MCF 10A (cell line): ENCODE measurements at regions not wholly inside any gene's neighbourhood (a gene's known extent, or its start where the extent isn't known, plus 50 kb on each side); places are given as distances from the start of the nearest gene placed in this dataset.

Experiments used
- BruUV-seq: library from RNA; stranded (reverse); fragments of 400-500 nt; replicated peaks from 2 replicates; lab custom pipeline; 2021; lab: Mats Ljungman, UMichigan
- CTCF ChIA-PET: fragments of 300-600 bp; sonication (Branson Sonifier 250); formaldehyde crosslinking; extraction: SDS; loops from one replicate; lab custom pipeline; 2021; ENCODE audit warnings: antibody characterized with exemption, inconsistent platforms; lab: Yijun Ruan, JAX
- POLR2A ChIA-PET: fragments of 300-600, 350-650 bp; sonication (Branson Sonifier 250); formaldehyde crosslinking; extraction: SDS; loops from one replicate; lab custom pipeline; 2020; ENCODE audit warnings: antibody characterized with exemption, inconsistent platforms; lab: Yijun Ruan, JAX
- DNase-seq: peaks from one replicate; pipeline ENCODE4 v3.0.0-alpha.2; 2018; ENCODE audit not compliant: unreplicated experiment
- H3K27ac Mint-ChIP-seq: one replicate; pipeline ENCODE4 v1.8.0; 2022; ENCODE audit warnings: mild to moderate bottlenecking, low read depth, mixed read lengths; ENCODE audit not compliant: unreplicated experiment
- H3K27me3 Mint-ChIP-seq: one replicate; pipeline ENCODE4 v1.8.0; 2022; ENCODE audit warnings: mixed read lengths; ENCODE audit not compliant: insufficient read depth, unreplicated experiment
- H3K36me3 Mint-ChIP-seq: one replicate; pipeline ENCODE4 v1.8.0; 2022; ENCODE audit warnings: mild to moderate bottlenecking, moderate library complexity, mixed read lengths; ENCODE audit not compliant: insufficient read depth, unreplicated experiment
- H3K4me1 Mint-ChIP-seq: one replicate; pipeline ENCODE4 v1.8.0; 2022; ENCODE audit warnings: mixed read lengths; ENCODE audit not compliant: insufficient read depth, unreplicated experiment
- H3K4me3 Mint-ChIP-seq: one replicate; pipeline ENCODE4 v1.8.0; 2022; ENCODE audit warnings: mild to moderate bottlenecking, moderate library complexity, mixed read lengths; ENCODE audit not compliant: unreplicated experiment
- H3K9me3 Mint-ChIP-seq: one replicate; pipeline ENCODE4 v1.8.0; 2022; ENCODE audit warnings: mixed read lengths; ENCODE audit not compliant: unreplicated experiment
- intact Hi-C: fragments of 100-400 bp; cut with micrococcal nuclease; formaldehyde crosslinking; loops from 2 replicates; pipeline ENCODE4 v1.14.1; 2022
- TF ChIP-seq, protein P1 (sequence below): fragments of 200-600 bp; IDR thresholded peaks from one replicate; pipeline ENCODE4 v1.8.0; 2022; ENCODE audit warnings: antibody characterized with exemption, mild to moderate bottlenecking; ENCODE audit not compliant: unreplicated experiment

DNA sequence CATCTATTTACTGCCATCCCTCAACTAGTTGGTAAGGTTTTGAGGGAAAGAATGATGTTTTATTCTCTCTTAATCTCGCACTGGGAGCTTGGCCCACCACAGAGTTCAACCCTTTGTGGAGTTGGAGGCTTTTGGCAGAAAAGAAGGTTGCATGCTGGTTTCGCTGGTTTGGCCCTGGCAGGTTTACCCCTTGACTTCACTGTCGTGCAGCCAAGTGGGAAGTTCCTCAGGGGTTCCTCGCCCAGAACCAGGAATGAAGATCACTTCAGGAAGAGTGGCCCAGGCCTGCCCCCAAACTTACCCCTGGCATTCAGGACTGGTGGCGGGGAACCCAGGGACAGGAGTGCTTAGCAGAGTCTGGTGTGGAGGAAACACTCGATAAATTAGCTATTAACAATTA is 103.1 kb upstream of the LYZL2 start:
- TF ChIP-seq, protein P1, sequence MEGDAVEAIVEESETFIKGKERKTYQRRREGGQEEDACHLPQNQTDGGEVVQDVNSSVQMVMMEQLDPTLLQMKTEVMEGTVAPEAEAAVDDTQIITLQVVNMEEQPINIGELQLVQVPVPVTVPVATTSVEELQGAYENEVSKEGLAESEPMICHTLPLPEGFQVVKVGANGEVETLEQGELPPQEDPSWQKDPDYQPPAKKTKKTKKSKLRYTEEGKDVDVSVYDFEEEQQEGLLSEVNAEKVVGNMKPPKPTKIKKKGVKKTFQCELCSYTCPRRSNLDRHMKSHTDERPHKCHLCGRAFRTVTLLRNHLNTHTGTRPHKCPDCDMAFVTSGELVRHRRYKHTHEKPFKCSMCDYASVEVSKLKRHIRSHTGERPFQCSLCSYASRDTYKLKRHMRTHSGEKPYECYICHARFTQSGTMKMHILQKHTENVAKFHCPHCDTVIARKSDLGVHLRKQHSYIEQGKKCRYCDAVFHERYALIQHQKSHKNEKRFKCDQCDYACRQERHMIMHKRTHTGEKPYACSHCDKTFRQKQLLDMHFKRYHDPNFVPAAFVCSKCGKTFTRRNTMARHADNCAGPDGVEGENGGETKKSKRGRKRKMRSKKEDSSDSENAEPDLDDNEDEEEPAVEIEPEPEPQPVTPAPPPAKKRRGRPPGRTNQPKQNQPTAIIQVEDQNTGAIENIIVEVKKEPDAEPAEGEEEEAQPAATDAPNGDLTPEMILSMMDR, result no peak
- no peak for DNase-seq
- peaks cover 4% of the 10 kb centered on the region for H3K4me1 Mint-ChIP-seq
- BruUV-seq, result no TSS peak
- ChIA-PET POLR2A (no interaction called here), CTCF (no interaction called here)
- no peak overlapping the region for H3K4me3 Mint-ChIP-seq
- intact Hi-C loops, result no loop called here
- H3K27me3 Mint-ChIP-seq, result no peaks in the 10 kb centered on the region
- peaks cover 7% of the 10 kb centered on the region for H3K9me3 Mint-ChIP-seq
- no peak overlapping the region for H3K27ac Mint-ChIP-seq
- no peaks in the 10 kb centered on the region for H3K36me3 Mint-ChIP-seq

DNA sequence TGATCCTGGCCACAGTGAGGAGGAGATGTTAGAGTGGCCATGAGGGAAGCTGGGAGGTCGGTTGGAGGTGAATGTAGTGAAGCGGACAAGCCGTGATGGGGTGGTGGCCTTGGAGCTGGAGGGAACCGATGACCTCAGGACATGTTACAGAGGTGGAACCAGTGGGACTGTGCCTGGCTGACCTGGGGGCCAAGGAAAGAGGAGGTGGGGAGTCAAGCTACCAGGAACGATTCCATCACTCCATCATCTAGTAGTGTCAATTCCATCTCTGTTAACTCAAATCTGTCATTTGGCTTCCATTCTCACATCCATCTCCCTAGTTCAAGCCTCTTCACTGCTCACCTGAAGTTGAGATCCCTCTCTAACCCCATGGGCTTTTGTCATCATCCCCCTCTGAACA is 102.4 kb upstream of the LYZL2 start:
- ChIA-PET POLR2A (interaction anchor here (0.6 kb wide), 1 partner anchor 1076 kb away, joined by 3 read pairs; no protein-coding TSS in a partner anchor), CTCF (no interaction called here)
- Mint-ChIP-seq H3K27me3 (no peaks in the 10 kb centered on the region), H3K36me3 (no peaks in the 10 kb centered on the region), H3K4me1 (peaks cover 2% of the 10 kb centered on the region), H3K27ac (no peak overlapping the region), H3K9me3 (peaks cover 7% of the 10 kb centered on the region), H3K4me3 (no peak overlapping the region)
- intact Hi-C loops, result no loop called here
- no TSS peak for BruUV-seq
- TF ChIP-seq, protein P1, result no peak
- DNase-seq, result no peak

DNA sequence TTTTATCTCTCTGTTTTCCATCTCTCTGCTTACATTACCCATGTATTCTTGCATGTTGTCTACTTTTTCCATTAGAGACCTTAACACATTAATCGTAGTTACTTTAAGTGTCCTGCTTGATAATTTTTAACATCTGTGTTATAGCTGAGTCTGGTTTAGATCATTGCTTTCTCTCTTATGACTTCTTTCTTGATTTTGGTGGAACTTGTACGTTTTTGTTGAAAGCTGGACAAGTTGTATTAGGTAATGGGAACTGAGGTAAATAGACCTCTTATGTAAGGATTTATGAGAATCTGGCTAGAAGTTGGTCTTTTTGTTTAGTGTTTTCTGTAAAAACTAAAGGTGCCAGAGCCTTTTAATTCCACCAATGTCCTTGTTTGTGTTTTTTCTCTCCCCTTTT is 100.8 kb upstream of the LYZL2 start:
- CTCF ChIA-PET, result interaction anchor here (0.6 to 1.0 kb wide), 3 partner anchors 43 to 1011 kb away, joined by 3 read pairs; no protein-coding TSS in a partner anchor

DNA sequence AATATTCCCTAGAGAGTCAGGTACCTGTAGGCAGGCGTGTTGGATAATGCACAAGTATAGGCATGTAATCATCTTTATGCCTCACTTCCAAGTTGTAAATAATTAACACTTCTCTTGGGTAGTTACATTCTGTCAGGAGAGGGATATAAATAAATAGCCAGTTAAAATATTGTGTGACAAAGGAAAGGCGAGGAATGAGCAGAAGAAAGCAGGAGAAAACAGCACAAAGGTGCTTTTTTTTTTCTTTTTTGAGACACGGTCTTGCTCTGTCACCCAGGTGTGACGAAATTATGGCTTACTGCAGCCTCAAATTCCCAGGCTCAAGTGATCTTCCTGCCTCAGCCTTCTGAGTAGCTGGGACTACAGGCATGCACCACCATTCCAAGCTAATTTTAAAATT is 99.2 kb upstream of the LYZL2 start:
- POLR2A ChIA-PET, result no interaction called here
- no peak for DNase-seq
- BruUV-seq, result no TSS peak
- Mint-ChIP-seq H3K27ac (no peak overlapping the region), H3K27me3 (no peaks in the 10 kb centered on the region), H3K4me1 (no peaks in the 10 kb centered on the region), H3K9me3 (peaks cover 7% of the 10 kb centered on the region), H3K36me3 (no peaks in the 10 kb centered on the region), H3K4me3 (no peak overlapping the region)
- intact Hi-C loops, result loop anchor here (5.0 kb wide), 1 partner anchor 1219 kb away; no protein-coding TSS in a partner anchor
- CTCF ChIA-PET, result interaction anchor here (0.6 to 1.2 kb wide), 2 partner anchors 323 to 1082 kb away, joined by 3 read pairs; no protein-coding TSS in a partner anchor
- TF ChIP-seq, protein P1, result no peak

More for the DNA sequence above, 100.8 kb upstream of the LYZL2 start:
- H3K27me3 Mint-ChIP-seq, result no peaks in the 10 kb centered on the region
- BruUV-seq, result no TSS peak
- H3K27ac Mint-ChIP-seq, result no peak overlapping the region
- no peaks in the 10 kb centered on the region for H3K36me3 Mint-ChIP-seq
- POLR2A ChIA-PET, result interaction anchor here (0.7 kb wide), 1 partner anchor 71 kb away, joined by 3 read pairs; no protein-coding TSS in a partner anchor
- TF ChIP-seq, protein P1, result no peak
- no peak for DNase-seq
- H3K9me3 Mint-ChIP-seq, result peaks cover 7% of the 10 kb centered on the region
- H3K4me3 Mint-ChIP-seq, result no peak overlapping the region
- no peaks in the 10 kb centered on the region for H3K4me1 Mint-ChIP-seq
- intact Hi-C loops, result no loop called here
